ENCODE measurements at regions not wholly inside any gene's neighbourhood (a gene's known extent, or its start where the extent isn't known, plus 50 kb on each side); places are given as distances from the start of the nearest gene placed in this dataset.

- no peak overlapping the region for H3K4me3 ChIP-seq
- Mint-ChIP-seq H3K9me3 (peaks cover 6% of the 10 kb centered on the region), H3K36me3 (peaks cover 2% of the 10 kb centered on the region), H3K27me3 (ENCODE audit: insufficient read depth, low read depth) (peaks cover 7% of the 10 kb centered on the region), H3K4me1 (no peaks in the 10 kb centered on the region), H3K4me3 (no peak overlapping the region), H3K27ac (no peak overlapping the region)
- H3K27me3 ChIP-seq, result no peaks in the 10 kb centered on the region
- no peak for DNase-seq (ENCODE audit: low spot score)
- H3K4me1 ChIP-seq, result no peaks in the 10 kb centered on the region
- H4K20me1 ChIP-seq (ENCODE audit: low read depth), result no peaks in the 10 kb centered on the region
- no peak overlapping the region for H3K9ac ChIP-seq
- H3K79me2 ChIP-seq (ENCODE audit: low read depth), result no peaks in the 10 kb centered on the region
- no peaks in the 10 kb centered on the region for H3F3A ChIP-seq (ENCODE audit: low read depth)
- no peaks in the 10 kb centered on the region for H3K36me3 ChIP-seq
- H3K27ac ChIP-seq, result no peak overlapping the region
- H2AFZ ChIP-seq (replicated peaks), result no peak overlapping the region
- no peak overlapping the region for H3K4me2 ChIP-seq
- no peaks in the 10 kb centered on the region for H3K9me3 ChIP-seq (ENCODE audit: low read depth)
- TF ChIP-seq EZH2 (IDR thresholded peaks at IDR 0.05) (no peak), EZH2phosphoT487 (IDR thresholded peaks at IDR 0.05) (no peak), CTCF (IDR thresholded peaks at IDR 0.05) (no peak)
Observed at GRCh38 chr12:127485528-127485927, 781.4 kb upstream of the TMEM132C start.

- DNase-seq (ENCODE audit: low spot score), result no peak
- no peak for TF ChIP-seq CTCF (IDR thresholded peaks at IDR 0.05)
- no peak for TF ChIP-seq EZH2phosphoT487 (IDR thresholded peaks at IDR 0.05)
- no peak for TF ChIP-seq EZH2 (IDR thresholded peaks at IDR 0.05)
- peaks cover 2% of the 10 kb centered on the region for H3K36me3 Mint-ChIP-seq
Observed at GRCh38 chr12:127487031-127487430, 779.9 kb upstream of the TMEM132C start.

DNA sequence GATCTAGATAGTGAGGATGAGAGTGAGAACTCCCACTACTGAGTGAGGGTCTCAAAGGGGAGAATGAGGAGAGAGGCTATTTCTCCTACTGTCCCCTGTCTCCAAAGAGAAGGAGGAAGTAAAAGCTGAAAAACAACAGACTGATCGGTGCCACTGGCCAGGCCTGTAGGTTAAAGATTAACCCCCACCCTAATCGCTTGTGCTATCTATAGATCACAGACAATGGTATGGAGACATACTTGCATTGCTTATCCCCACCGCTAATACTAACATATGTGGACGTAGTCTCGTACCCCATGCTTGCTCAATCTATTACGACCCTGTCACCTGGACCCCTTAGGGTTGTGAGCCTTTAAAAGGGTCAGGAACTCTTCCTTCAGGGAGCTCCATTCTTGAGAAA is 777.9 kb upstream of the TMEM132C start:
- no peaks in the 10 kb centered on the region for H3K36me3 ChIP-seq
- H3K9me3 Mint-ChIP-seq, result no peaks in the 10 kb centered on the region
- H3K9me3 ChIP-seq (ENCODE audit: low read depth), result no peaks in the 10 kb centered on the region
- H3K4me1 Mint-ChIP-seq, result no peaks in the 10 kb centered on the region
- H3K27ac Mint-ChIP-seq, result no peak overlapping the region
- H3K27ac ChIP-seq, result no peak overlapping the region
- no peak overlapping the region for H3K4me2 ChIP-seq
- H3K36me3 Mint-ChIP-seq, result no peaks in the 10 kb centered on the region
- H3K27me3 Mint-ChIP-seq (ENCODE audit: insufficient read depth, low read depth), result peaks cover 4% of the 10 kb centered on the region
- no peaks in the 10 kb centered on the region for H3K79me2 ChIP-seq (ENCODE audit: low read depth)
- no peak overlapping the region for H2AFZ ChIP-seq (replicated peaks)
- H3F3A ChIP-seq (ENCODE audit: low read depth), result no peaks in the 10 kb centered on the region
- no peak overlapping the region for H3K4me3 Mint-ChIP-seq
- TF ChIP-seq EZH2phosphoT487 (IDR thresholded peaks at IDR 0.05), result no peak
- TF ChIP-seq CTCF (IDR thresholded peaks at IDR 0.05), result no peak
- TF ChIP-seq EZH2 (IDR thresholded peaks at IDR 0.05), result no peak
- H3K27me3 ChIP-seq, result no peaks in the 10 kb centered on the region
- no peaks in the 10 kb centered on the region for H3K4me1 ChIP-seq
- no peaks in the 10 kb centered on the region for H4K20me1 ChIP-seq (ENCODE audit: low read depth)
- H3K4me3 ChIP-seq, result no peak overlapping the region
- no peak for DNase-seq (ENCODE audit: low spot score)
- no peak overlapping the region for H3K9ac ChIP-seq

More at GRCh38 chr12:127487031-127487430, 779.9 kb upstream of the TMEM132C start:
- H3K9ac ChIP-seq, result no peak overlapping the region
- H3K27me3 ChIP-seq, result no peaks in the 10 kb centered on the region
- H3K27me3 Mint-ChIP-seq (ENCODE audit: insufficient read depth, low read depth), result peaks cover 4% of the 10 kb centered on the region
- H3F3A ChIP-seq (ENCODE audit: low read depth), result no peaks in the 10 kb centered on the region
- no peak overlapping the region for H3K4me3 ChIP-seq
- H3K4me3 Mint-ChIP-seq, result no peak overlapping the region
- no peaks in the 10 kb centered on the region for H3K79me2 ChIP-seq (ENCODE audit: low read depth)
- H3K4me2 ChIP-seq, result no peak overlapping the region
- no peaks in the 10 kb centered on the region for H4K20me1 ChIP-seq (ENCODE audit: low read depth)
- no peak overlapping the region for H3K27ac ChIP-seq
- no peaks in the 10 kb centered on the region for H3K9me3 ChIP-seq (ENCODE audit: low read depth)
- no peak overlapping the region for H2AFZ ChIP-seq (replicated peaks)
- H3K27ac Mint-ChIP-seq, result no peak overlapping the region
- peaks cover 3% of the 10 kb centered on the region for H3K9me3 Mint-ChIP-seq
- H3K4me1 Mint-ChIP-seq, result no peaks in the 10 kb centered on the region
- H3K4me1 ChIP-seq, result no peaks in the 10 kb centered on the region
- H3K36me3 ChIP-seq, result no peaks in the 10 kb centered on the region
